Uterus (tissue), 2 donors: ENCODE measurements at regions not wholly inside any gene's neighbourhood (a gene's known extent, or its start where the extent isn't known, plus 50 kb on each side); places are given as distances from the start of the nearest gene placed in this dataset.

Experiments
- CTCF ChIP-seq, 4 experiments: fragments of 200-600 bp in 2 of 4; fragments of 450-650 bp in 2 of 4; sonication (generic) in 2 of 4; IDR thresholded peaks; one replicate each; pipeline ENCODE4 v1.5.1; 2016 to 2019; ENCODE audit warnings: antibody characterized with exemption in 4 of 4, mild to moderate bottlenecking in 2 of 4, moderate library complexity in 1 of 4
- POLR2A ChIP-seq, 2 donors: fragments of 450-650 bp; IDR thresholded peaks; one replicate each; pipeline ENCODE4 v1.6.1; 2016; ENCODE audit warnings: antibody characterized with exemption in 2 of 2, mild to moderate bottlenecking in 1 of 2, moderate library complexity in 1 of 2

GRCh38 chr13:84243340-84243739 is 361.1 kb upstream of the SLITRK1 start:
- no peak for TF ChIP-seq CTCF (IDR thresholded peaks at IDR 0.05)
- no peak for TF ChIP-seq POLR2A (IDR thresholded peaks at IDR 0.05)
